ENCODE measurements at regions not wholly inside any gene's neighbourhood (a gene's known extent, or its start where the extent isn't known, plus 50 kb on each side); places are given as distances from the start of the nearest gene placed in this dataset.
"Not testable (repeated sequence)": the region's sequence is repeated elsewhere in the genome, so short reads cannot be mapped to it uniquely, and the experiment has no call there.

GRCh38 chr6:155867682-155868081 lies 412.0 kb upstream of the NOX3 start:
- no peak overlapping the region for H3K9ac ChIP-seq (ENCODE audit: low read length)
- H3K27me3 ChIP-seq (ENCODE audit: control insufficient read depth, insufficient read depth, low read length), result no peaks in the 10 kb centered on the region
- no peaks in the 10 kb centered on the region for H3K36me3 ChIP-seq (ENCODE audit: control insufficient read depth, insufficient read depth, low read length)
- H3K4me3 ChIP-seq (ENCODE audit: low read depth, low read length), result no peak overlapping the region
- H3K9me3 ChIP-seq (ENCODE audit: control insufficient read depth, insufficient read depth, low read depth, low read length), result no peaks in the 10 kb centered on the region
- no peak overlapping the region for H3K27ac ChIP-seq (ENCODE audit: low read depth, low read length)
- H3K4me1 ChIP-seq (ENCODE audit: control insufficient read depth, insufficient read depth, low read length), result no peaks in the 10 kb centered on the region

- not testable (repeated sequence) for H3K9me3 ChIP-seq (ENCODE audit: control insufficient read depth, insufficient read depth, low read depth, low read length); H3K4me3 ChIP-seq (ENCODE audit: low read depth, low read length); H3K27ac ChIP-seq (ENCODE audit: low read depth, low read length); H3K9ac ChIP-seq (ENCODE audit: low read length); H3K27me3 ChIP-seq (ENCODE audit: control insufficient read depth, insufficient read depth, low read length); H3K4me1 ChIP-seq (ENCODE audit: control insufficient read depth, insufficient read depth, low read length); H3K36me3 ChIP-seq (ENCODE audit: control insufficient read depth, insufficient read depth, low read length)
Measured at GRCh38 chr6:155866676-155867390, 411.2 kb upstream of the NOX3 start.

DNA sequence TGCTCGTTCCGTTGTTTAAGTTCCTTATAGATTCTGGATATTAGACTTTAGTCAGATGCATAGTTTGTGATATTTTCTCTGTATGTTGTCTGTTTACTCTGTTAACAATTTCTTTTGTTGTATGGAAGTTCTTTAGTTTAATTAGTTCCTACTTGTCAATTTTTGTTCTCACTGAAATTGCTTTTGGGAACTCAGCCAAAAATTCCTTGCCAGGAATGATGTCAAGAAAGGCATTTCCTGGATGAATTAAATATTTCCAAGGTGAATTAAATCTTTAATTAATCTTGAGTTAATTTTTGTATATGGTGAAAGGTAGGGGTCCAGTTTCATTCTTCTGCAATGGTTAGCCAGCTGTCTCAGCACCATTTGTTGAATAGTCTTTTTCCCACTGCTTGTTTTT lies 406.2 kb upstream of the NOX3 start:
- no peaks in the 10 kb centered on the region for H3K4me1 ChIP-seq (ENCODE audit: control insufficient read depth, insufficient read depth, low read length)
- no peak overlapping the region for H3K27ac ChIP-seq (ENCODE audit: low read depth, low read length)
- no peak overlapping the region for H3K9ac ChIP-seq (ENCODE audit: low read length)
- no peaks in the 10 kb centered on the region for H3K27me3 ChIP-seq (ENCODE audit: control insufficient read depth, insufficient read depth, low read length)
- H3K4me3 ChIP-seq (ENCODE audit: low read depth, low read length), result no peak overlapping the region
- H3K36me3 ChIP-seq (ENCODE audit: control insufficient read depth, insufficient read depth, low read length), result no peaks in the 10 kb centered on the region
- peaks cover 25% of the 10 kb centered on the region for H3K9me3 ChIP-seq (ENCODE audit: control insufficient read depth, insufficient read depth, low read depth, low read length)

DNA sequence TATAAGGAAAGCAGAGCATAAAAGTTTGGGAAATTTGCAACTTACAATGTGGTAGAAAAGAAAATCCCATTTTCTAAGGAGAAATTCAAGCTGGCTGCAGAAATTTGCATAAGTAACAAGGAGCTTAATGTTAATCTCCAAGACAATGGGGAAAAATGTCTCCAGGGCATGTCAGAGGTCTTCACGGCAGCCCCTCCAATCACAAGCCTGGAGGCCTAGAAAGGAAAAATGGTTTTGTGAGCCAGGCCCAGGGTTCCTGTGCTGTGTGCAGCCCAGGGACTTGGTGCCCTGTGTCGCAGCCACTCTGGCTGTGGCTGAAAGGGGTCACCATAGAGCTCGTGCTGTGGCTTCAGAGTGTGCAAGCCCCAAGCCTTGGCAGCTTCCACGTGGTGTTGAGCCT lies 403.3 kb upstream of the NOX3 start:
- H3K27me3 ChIP-seq (ENCODE audit: control insufficient read depth, insufficient read depth, low read length); H3K36me3 ChIP-seq (ENCODE audit: control insufficient read depth, insufficient read depth, low read length); H3K4me3 ChIP-seq (ENCODE audit: low read depth, low read length); H3K4me1 ChIP-seq (ENCODE audit: control insufficient read depth, insufficient read depth, low read length); H3K27ac ChIP-seq (ENCODE audit: low read depth, low read length); H3K9ac ChIP-seq (ENCODE audit: low read length): not testable (repeated sequence)
- H3K9me3 ChIP-seq (ENCODE audit: control insufficient read depth, insufficient read depth, low read depth, low read length), result peaks cover 25% of the 10 kb centered on the region

- no peak overlapping the region for H3K27ac ChIP-seq (ENCODE audit: low read depth, low read length)
- H3K27me3 ChIP-seq (ENCODE audit: control insufficient read depth, insufficient read depth, low read length), result no peaks in the 10 kb centered on the region
- H3K4me3 ChIP-seq (ENCODE audit: low read depth, low read length), result no peak overlapping the region
- no peaks in the 10 kb centered on the region for H3K4me1 ChIP-seq (ENCODE audit: control insufficient read depth, insufficient read depth, low read length)
- peaks cover 11% of the 10 kb centered on the region for H3K9me3 ChIP-seq (ENCODE audit: control insufficient read depth, insufficient read depth, low read depth, low read length)
- no peak overlapping the region for H3K9ac ChIP-seq (ENCODE audit: low read length)
- no peaks in the 10 kb centered on the region for H3K36me3 ChIP-seq (ENCODE audit: control insufficient read depth, insufficient read depth, low read length)
Measured at GRCh38 chr6:155854787-155855186, 399.1 kb upstream of the NOX3 start.

DNA sequence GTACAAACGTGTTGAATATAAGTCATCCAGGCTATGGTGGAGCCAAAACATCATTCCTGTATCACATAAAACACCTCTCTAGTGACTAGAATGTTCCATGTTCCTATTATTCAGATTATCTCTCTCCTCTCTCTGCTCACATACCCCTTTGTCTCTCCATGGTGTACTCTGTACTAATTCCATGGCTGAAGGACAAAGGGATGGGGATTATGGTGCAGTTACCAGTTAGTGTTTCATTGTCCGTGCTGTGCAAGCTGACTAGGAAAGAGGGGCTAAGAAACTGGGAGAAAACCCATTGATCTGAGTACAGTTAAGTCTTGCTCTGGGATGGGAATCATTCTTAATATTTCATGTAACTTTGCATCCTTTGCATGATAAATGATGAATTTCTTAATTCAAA lies 397.4 kb upstream of the NOX3 start:
- Histone ChIP-seq H3K36me3 (ENCODE audit: control insufficient read depth, insufficient read depth, low read length) (no peaks in the 10 kb centered on the region), H3K9ac (ENCODE audit: low read length) (no peak overlapping the region), H3K27me3 (ENCODE audit: control insufficient read depth, insufficient read depth, low read length) (no peaks in the 10 kb centered on the region), H3K4me3 (ENCODE audit: low read depth, low read length) (no peak overlapping the region), H3K9me3 (ENCODE audit: control insufficient read depth, insufficient read depth, low read depth, low read length) (0 out of 2 replicates have a peak, but pooled peaks cover under 1% of the 10 kb centered on the region), H3K27ac (ENCODE audit: low read depth, low read length) (no peak overlapping the region), H3K4me1 (ENCODE audit: control insufficient read depth, insufficient read depth, low read length) (no peaks in the 10 kb centered on the region)

- H3K27me3 ChIP-seq (ENCODE audit: control insufficient read depth, insufficient read depth, low read length), result no peaks in the 10 kb centered on the region
- no peaks in the 10 kb centered on the region; the same call in 1 of the 2 replicates for H3K9me3 ChIP-seq (ENCODE audit: control insufficient read depth, insufficient read depth, low read depth, low read length)
- H3K27ac ChIP-seq (ENCODE audit: low read depth, low read length), result no peak overlapping the region
- H3K9ac ChIP-seq (ENCODE audit: low read length), result no peak overlapping the region
- H3K4me1 ChIP-seq (ENCODE audit: control insufficient read depth, insufficient read depth, low read length), result no peaks in the 10 kb centered on the region
- H3K36me3 ChIP-seq (ENCODE audit: control insufficient read depth, insufficient read depth, low read length), result no peaks in the 10 kb centered on the region
- no peak overlapping the region for H3K4me3 ChIP-seq (ENCODE audit: low read depth, low read length)
Measured at GRCh38 chr6:155850408-155850841, 394.8 kb upstream of the NOX3 start.

- Histone ChIP-seq H3K4me1 (ENCODE audit: control insufficient read depth, insufficient read depth, low read length) (no peaks in the 10 kb centered on the region), H3K36me3 (ENCODE audit: control insufficient read depth, insufficient read depth, low read length) (no peaks in the 10 kb centered on the region), H3K4me3 (ENCODE audit: low read depth, low read length) (no peak overlapping the region), H3K9me3 (ENCODE audit: control insufficient read depth, insufficient read depth, low read depth, low read length) (no peaks in the 10 kb centered on the region; the same call in 1 of the 2 replicates), H3K27me3 (ENCODE audit: control insufficient read depth, insufficient read depth, low read length) (no peaks in the 10 kb centered on the region), H3K9ac (ENCODE audit: low read length) (no peak overlapping the region), H3K27ac (ENCODE audit: low read depth, low read length) (no peak overlapping the region)
Measured at GRCh38 chr6:155847711-155848110, 392.1 kb upstream of the NOX3 start.

GRCh38 chr6:155837474-155837873 lies 381.8 kb upstream of the NOX3 start:
- no peaks in the 10 kb centered on the region for H3K36me3 ChIP-seq (ENCODE audit: control insufficient read depth, insufficient read depth, low read length)
- no peaks in the 10 kb centered on the region for H3K27me3 ChIP-seq (ENCODE audit: control insufficient read depth, insufficient read depth, low read length)
- H3K4me3 ChIP-seq (ENCODE audit: low read depth, low read length), result no peak overlapping the region
- H3K9me3 ChIP-seq (ENCODE audit: control insufficient read depth, insufficient read depth, low read depth, low read length), result no peaks in the 10 kb centered on the region
- no peaks in the 10 kb centered on the region for H3K4me1 ChIP-seq (ENCODE audit: control insufficient read depth, insufficient read depth, low read length)
- H3K9ac ChIP-seq (ENCODE audit: low read length), result no peak overlapping the region
- H3K27ac ChIP-seq (ENCODE audit: low read depth, low read length), result no peak overlapping the region

GRCh38 chr6:155832596-155832995 lies 377.0 kb upstream of the NOX3 start:
- H3K4me3 ChIP-seq (ENCODE audit: low read depth, low read length), result no peak overlapping the region
- no peak overlapping the region for H3K27ac ChIP-seq (ENCODE audit: low read depth, low read length)
- H3K9ac ChIP-seq (ENCODE audit: low read length), result no peak overlapping the region
- H3K27me3 ChIP-seq (ENCODE audit: control insufficient read depth, insufficient read depth, low read length), result no peaks in the 10 kb centered on the region
- H3K9me3 ChIP-seq (ENCODE audit: control insufficient read depth, insufficient read depth, low read depth, low read length), result no peaks in the 10 kb centered on the region
- no peaks in the 10 kb centered on the region for H3K4me1 ChIP-seq (ENCODE audit: control insufficient read depth, insufficient read depth, low read length)
- H3K36me3 ChIP-seq (ENCODE audit: control insufficient read depth, insufficient read depth, low read length), result no peaks in the 10 kb centered on the region

DNA sequence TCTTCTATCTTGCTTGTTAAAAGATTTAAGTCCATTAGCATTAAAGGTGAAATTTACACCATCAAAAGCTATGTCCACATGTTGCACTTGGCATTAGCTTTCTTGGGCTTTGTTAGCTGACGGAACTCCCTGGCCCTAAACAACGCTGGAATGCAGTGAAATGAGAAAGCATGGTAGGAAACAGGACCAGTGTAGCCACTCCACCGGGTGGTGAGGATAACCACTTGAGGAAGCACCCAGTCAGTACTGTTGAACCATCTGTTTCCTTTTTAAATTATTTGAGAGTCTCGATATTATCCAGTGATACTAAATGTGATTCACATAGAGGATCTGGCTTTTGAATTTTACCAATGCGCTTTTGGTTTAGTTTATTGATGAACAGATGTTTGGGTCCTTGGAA lies 374.9 kb upstream of the NOX3 start:
- no peak overlapping the region for H3K9ac ChIP-seq (ENCODE audit: low read length)
- H3K27me3 ChIP-seq (ENCODE audit: control insufficient read depth, insufficient read depth, low read length), result no peaks in the 10 kb centered on the region
- no peaks in the 10 kb centered on the region for H3K36me3 ChIP-seq (ENCODE audit: control insufficient read depth, insufficient read depth, low read length)
- no peak overlapping the region for H3K27ac ChIP-seq (ENCODE audit: low read depth, low read length)
- H3K4me3 ChIP-seq (ENCODE audit: low read depth, low read length), result no peak overlapping the region
- H3K9me3 ChIP-seq (ENCODE audit: control insufficient read depth, insufficient read depth, low read depth, low read length), result no peaks in the 10 kb centered on the region
- no peaks in the 10 kb centered on the region for H3K4me1 ChIP-seq (ENCODE audit: control insufficient read depth, insufficient read depth, low read length)
